ENCODE measurements at regions not wholly inside any gene's neighbourhood (a gene's known extent, or its start where the extent isn't known, plus 50 kb on each side); places are given as distances from the start of the nearest gene placed in this dataset.

DNA sequence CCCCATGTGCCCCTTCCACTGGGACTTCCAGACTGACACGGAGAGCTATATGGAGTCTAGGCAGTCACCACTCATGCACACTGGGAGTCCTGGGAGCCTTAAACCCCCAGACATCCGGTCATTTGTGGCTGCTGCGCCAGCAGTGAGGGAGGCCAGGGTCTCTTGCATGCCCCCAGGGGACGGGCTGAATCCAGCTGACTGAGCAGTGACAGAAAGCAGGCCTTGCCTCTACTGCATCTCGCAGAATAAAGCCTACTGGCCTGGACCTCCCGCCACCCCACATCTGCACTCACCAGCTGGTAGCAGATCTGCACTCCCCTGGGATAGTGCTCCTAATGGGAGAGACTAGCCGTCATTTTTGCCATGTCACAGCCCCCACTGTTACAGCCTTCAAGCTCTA lies 1234.2 kb downstream of the FAM133A start:
- H3K4ac ChIP-seq (replicated peaks; ENCODE audit: insufficient read length, low read depth, low read length), result no peak overlapping the region
- no peak overlapping the region for H3K18ac ChIP-seq (ENCODE audit: extremely low read depth, low read length)
- no peak overlapping the region for H2BK5ac ChIP-seq (ENCODE audit: low read depth, low read length)
- FAIRE-seq, result no peak
- H2BK120ac ChIP-seq (replicated peaks; ENCODE audit: low read depth, low read length), result no peak overlapping the region
- H3K4me2 ChIP-seq (ENCODE audit: insufficient read depth in 1 of 2, low read depth in 2 of 2, low read length in 2 of 2), result no peak overlapping the region
- H3K9me3 ChIP-seq (ENCODE audit: insufficient read depth in 2 of 2, low read depth in 1 of 2, low read length in 1 of 2), result no peaks in the 10 kb centered on the region
- ChIA-PET CTCF (ENCODE audit: partially characterized antibody) (interaction anchor here (0.5 kb wide), 1 partner anchor 52 kb away, joined by 3 read pairs; no protein-coding TSS in a partner anchor), POLR2A (ENCODE audit: partially characterized antibody) (no interaction called here)
- H3K23me2 ChIP-seq (ENCODE audit: low read depth, low read length), result no peaks in the 10 kb centered on the region
- H3K4me3 ChIP-seq (ENCODE audit: extremely low read depth in 1 of 4, insufficient read depth in 2 of 4, low read depth in 3 of 4, low read length in 4 of 4), result no peak overlapping the region
- no peaks in the 10 kb centered on the region for H4K20me1 ChIP-seq (replicated peaks in 1 of 2; ENCODE audit: control insufficient read depth in 1 of 2, insufficient read depth in 2 of 2, low read length in 2 of 2)
- H4K91ac ChIP-seq (replicated peaks; ENCODE audit: insufficient read length, low read length), result no peak overlapping the region
- no peak overlapping the region for H4K8ac ChIP-seq (ENCODE audit: extremely low read depth, insufficient read depth, low read length)
- no peak for DNase-seq (ENCODE audit: low read depth in 1 of 2, low spot score in 2 of 2)
- no peak overlapping the region for H3K9ac ChIP-seq (replicated peaks in 1 of 4; ENCODE audit: extremely low read depth in 1 of 4, low read depth in 3 of 4, low read length in 3 of 4)
- no peak overlapping the region for H3K56ac ChIP-seq (replicated peaks; ENCODE audit: insufficient read length, low read depth, low read length)
- no peaks in the 10 kb centered on the region for H3K27me3 ChIP-seq (replicated peaks in 1 of 4; ENCODE audit: control insufficient read depth in 3 of 4, extremely low read depth in 1 of 4, insufficient read depth in 3 of 4, low read length in 3 of 4)
- no peak overlapping the region for H2AFZ ChIP-seq (ENCODE audit: low read length)
- no peak overlapping the region for H2BK12ac ChIP-seq (ENCODE audit: low read depth, low read length)
- no peak overlapping the region for H4K5ac ChIP-seq (ENCODE audit: insufficient read length, low read depth, low read length)
- no peaks in the 10 kb centered on the region for H3K79me1 ChIP-seq (ENCODE audit: low read depth, low read length)
- H2BK20ac ChIP-seq (ENCODE audit: low read length), result no peak overlapping the region
- H2AK5ac ChIP-seq (ENCODE audit: low read depth, low read length), result no peak overlapping the region
- no peaks in the 10 kb centered on the region for H3K79me2 ChIP-seq (ENCODE audit: control insufficient read depth in 1 of 2, insufficient read depth in 2 of 2, low read length in 2 of 2)
- WGBS, 2 experiments (ENCODE audit: extremely low coverage in 1 of 2, insufficient coverage in 1 of 2, insufficient read length in 1 of 2, insufficient replicate concordance in 2 of 2, low coverage in 1 of 2, low lambda C conversion rate in 2 of 2, missing lambda C conversion rate in 1 of 2), result 91% methylated on average over 7 of the region's 7 CpGs; no CpG with 5 or more reads in 1 of the 2 experiments
- H3K27ac ChIP-seq (ENCODE audit: low read depth, low read length), result no peak overlapping the region
- H3K36me3 ChIP-seq (ENCODE audit: control insufficient read depth in 2 of 4, insufficient read depth in 4 of 4, low read length in 3 of 4), result no peaks in the 10 kb centered on the region
- no peak overlapping the region for H3K23ac ChIP-seq (ENCODE audit: insufficient read length)
- no peaks in the 10 kb centered on the region for H3K4me1 ChIP-seq (replicated peaks in 1 of 4; ENCODE audit: control insufficient read depth in 3 of 4, insufficient read depth in 4 of 4, low read length in 3 of 4)
- no peak overlapping the region for H2BK15ac ChIP-seq (ENCODE audit: low read length)
- H3K14ac ChIP-seq (ENCODE audit: insufficient read length), result no peak overlapping the region
- TF ChIP-seq USF2 (IDR thresholded peaks at IDR 0.05; ENCODE audit: low read length) (no peak), BCL11A (IDR thresholded peaks at IDR 0.05; ENCODE audit: low read depth in 2 of 2, low read length in 2 of 2) (no peak), HDAC2 (IDR thresholded peaks at IDR 0.05; ENCODE audit: borderline replicate concordance in 1 of 2, low read depth in 2 of 2, low read length in 2 of 2) (no peak), PHF8 (conservative IDR thresholded peaks at IDR 0.05; ENCODE audit: low read depth, low read length) (no peak), EGR1 (IDR thresholded peaks at IDR 0.05; ENCODE audit: borderline replicate concordance, low read depth, low read length) (no peak), RNF2 (IDR thresholded peaks at IDR 0.05; ENCODE audit: borderline replicate concordance, low read depth, low read length, missing control alignments, poor library complexity, severe bottlenecking) (no peak), NANOG (IDR thresholded peaks at IDR 0.05; ENCODE audit: insufficient read depth, low read depth, low read length, poor library complexity, severe bottlenecking) (no peak), YY1 (IDR thresholded peaks at IDR 0.05; ENCODE audit: low read depth, low read length) (no peak), CBX5 (IDR thresholded peaks at IDR 0.05; ENCODE audit: low read depth, low read length) (no peak), POLR2A (IDR thresholded peaks at IDR 0.05; ENCODE audit: control extremely low read depth in 1 of 2, low read depth in 2 of 2, low read length in 2 of 2) (no peak), CEBPB (IDR thresholded peaks at IDR 0.05; ENCODE audit: low read depth, low read length) (no peak), GABPA (IDR thresholded peaks at IDR 0.05; ENCODE audit: borderline replicate concordance, insufficient read depth, low read length) (no peak), CHD2 (IDR thresholded peaks at IDR 0.05; ENCODE audit: low read length) (no peak), CBX8 (IDR thresholded peaks at IDR 0.05; ENCODE audit: borderline replicate concordance, low read depth, low read length) (no peak)

Data from H1 (cell line).